ENCODE measurements at regions not wholly inside any gene's neighbourhood (a gene's known extent, or its start where the extent isn't known, plus 50 kb on each side); places are given as distances from the start of the nearest gene placed in this dataset.

- peaks cover 0 to 20% of the 10 kb centered on the region in 2 donors for H3K4me1 ChIP-seq
- no peak for TF ChIP-seq CTCF (IDR thresholded peaks at IDR 0.05)
- H3K27me3 ChIP-seq, result no peaks in the 10 kb centered on the region
- peak overlapping the region; percentile 39 to 67 for H3K27ac ChIP-seq
- no peaks in the 10 kb centered on the region for H3K36me3 ChIP-seq
- no peaks in the 10 kb centered on the region for H3K9me3 ChIP-seq
- no peak overlapping the region for H3K4me3 ChIP-seq
- DNase-seq (ENCODE audit: low spot score), result no peak
Measured at GRCh38 chr21:16280686-16281091, 550.9 kb downstream of the USP25 start.

DNA sequence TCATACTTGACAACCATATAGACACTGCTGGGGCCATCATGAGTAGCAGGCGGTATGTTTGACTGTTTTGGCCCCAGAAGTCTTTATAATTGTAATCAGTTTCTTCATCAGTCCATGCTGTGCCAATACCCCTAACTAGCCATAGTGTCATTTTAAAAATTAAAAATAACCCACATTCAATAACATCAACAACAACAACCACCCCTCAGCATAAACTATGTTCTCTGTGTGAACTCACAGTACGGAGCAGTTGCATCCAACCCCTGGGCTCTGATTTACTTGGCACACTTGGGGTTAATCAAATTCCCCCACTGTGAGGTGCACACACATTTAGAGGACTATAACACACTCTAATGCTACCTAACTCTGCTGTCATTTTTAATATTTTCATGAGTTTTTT, 553.7 kb downstream of the USP25 start:
- no peaks in the 10 kb centered on the region for H3K36me3 ChIP-seq
- no peak for TF ChIP-seq CTCF (IDR thresholded peaks at IDR 0.05)
- no peak for DNase-seq (ENCODE audit: low spot score)
- H3K27me3 ChIP-seq, result no peaks in the 10 kb centered on the region
- no peak overlapping the region for H3K4me3 ChIP-seq
- no peak overlapping the region for H3K27ac ChIP-seq
- H3K9me3 ChIP-seq, result no peaks in the 10 kb centered on the region
- peaks cover 0 to 28% of the 10 kb centered on the region in 2 donors for H3K4me1 ChIP-seq

- TF ChIP-seq CTCF (IDR thresholded peaks at IDR 0.05), result no peak
- Histone ChIP-seq H3K4me3 (no peak overlapping the region), H3K4me1 (peaks cover 0 to 24% of the 10 kb centered on the region in 2 donors), H3K27ac (no peak overlapping the region), H3K27me3 (no peaks in the 10 kb centered on the region), H3K9me3 (no peaks in the 10 kb centered on the region), H3K36me3 (no peaks in the 10 kb centered on the region)
- no peak for DNase-seq (ENCODE audit: low spot score)
Measured at GRCh38 chr21:16285605-16286126, 555.9 kb downstream of the USP25 start.

GRCh38 chr21:16287046-16287445, 557.3 kb downstream of the USP25 start:
- TF ChIP-seq CTCF (IDR thresholded peaks at IDR 0.05), result no peak
- Histone ChIP-seq H3K27me3 (no peaks in the 10 kb centered on the region), H3K4me1 (peaks cover 0 to 12% of the 10 kb centered on the region in 2 donors), H3K36me3 (no peaks in the 10 kb centered on the region), H3K4me3 (no peak overlapping the region), H3K27ac (no peak overlapping the region), H3K9me3 (no peaks in the 10 kb centered on the region)
- no peak for DNase-seq (ENCODE audit: low spot score)

DNA sequence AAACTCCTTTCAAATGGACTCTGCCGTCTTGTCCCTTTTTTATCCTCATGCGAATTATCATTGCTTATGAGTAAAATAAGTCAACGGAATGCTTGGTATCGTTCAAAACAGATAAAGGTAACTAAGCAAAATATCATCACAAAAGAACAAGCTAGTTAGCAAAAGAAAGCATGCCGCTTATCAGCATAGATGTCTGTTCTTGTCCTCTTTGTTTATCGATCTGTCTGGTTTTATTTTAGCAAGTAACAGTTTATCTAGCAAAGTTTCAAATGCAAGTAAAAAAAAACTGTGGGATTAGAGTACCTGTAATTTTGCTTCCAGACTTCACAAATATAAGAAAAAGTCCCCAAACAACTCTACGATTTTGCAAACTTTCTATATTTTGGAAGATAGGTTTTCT, 561.5 kb downstream of the USP25 start:
- DNase-seq (ENCODE audit: low spot score), result no peak
- TF ChIP-seq CTCF (IDR thresholded peaks at IDR 0.05), result no peak
- Histone ChIP-seq H3K4me1 (peaks cover 0 to 3% of the 10 kb centered on the region in 2 donors), H3K27me3 (no peaks in the 10 kb centered on the region), H3K36me3 (no peaks in the 10 kb centered on the region), H3K9me3 (no peaks in the 10 kb centered on the region), H3K4me3 (no peak overlapping the region), H3K27ac (no peak overlapping the region)

DNA sequence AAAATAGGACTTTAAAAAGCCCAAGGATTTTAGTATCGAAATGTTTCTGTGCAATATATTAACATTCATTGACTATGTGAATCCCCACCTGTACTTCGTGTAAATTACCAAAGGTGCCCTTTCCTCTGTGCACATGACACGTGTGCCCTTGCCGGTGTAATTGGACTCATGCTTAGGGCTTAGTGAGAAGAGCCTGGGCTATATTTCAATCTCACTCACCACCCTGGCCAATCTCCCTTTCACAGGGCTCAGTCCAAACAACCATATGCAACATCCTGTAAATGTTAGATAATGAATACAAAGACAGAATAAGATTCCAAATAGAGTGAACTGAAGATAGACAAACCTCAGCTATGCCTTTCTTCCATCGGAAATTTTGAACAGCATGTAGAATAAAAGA, 564.3 kb downstream of the USP25 start:
- no peak overlapping the region for H3K27ac ChIP-seq
- H3K4me3 ChIP-seq, result no peak overlapping the region
- no peaks in the 10 kb centered on the region for H3K4me1 ChIP-seq
- no peaks in the 10 kb centered on the region for H3K9me3 ChIP-seq
- no peaks in the 10 kb centered on the region for H3K27me3 ChIP-seq
- TF ChIP-seq CTCF (IDR thresholded peaks at IDR 0.05), result no peak
- H3K36me3 ChIP-seq, result no peaks in the 10 kb centered on the region
- no peak for DNase-seq (ENCODE audit: low spot score)
